HepG2 (cell line): ENCODE measurements at regions not wholly inside any gene's neighbourhood (a gene's known extent, or its start where the extent isn't known, plus 50 kb on each side); places are given as distances from the start of the nearest gene placed in this dataset.

Experiments used
- KLF6 ChIP-seq: IDR thresholded peaks from 2 replicates; pipeline ENCODE4 v1.8.0; 2016; ENCODE audit warnings: missing biosample characterization, missing genetic modification reagents
- TF ChIP-seq, protein P1 (sequence below): IDR thresholded peaks from 2 replicates; pipeline ENCODE4 v1.6.1; 2012; ENCODE audit warnings: inconsistent platforms

DNA sequence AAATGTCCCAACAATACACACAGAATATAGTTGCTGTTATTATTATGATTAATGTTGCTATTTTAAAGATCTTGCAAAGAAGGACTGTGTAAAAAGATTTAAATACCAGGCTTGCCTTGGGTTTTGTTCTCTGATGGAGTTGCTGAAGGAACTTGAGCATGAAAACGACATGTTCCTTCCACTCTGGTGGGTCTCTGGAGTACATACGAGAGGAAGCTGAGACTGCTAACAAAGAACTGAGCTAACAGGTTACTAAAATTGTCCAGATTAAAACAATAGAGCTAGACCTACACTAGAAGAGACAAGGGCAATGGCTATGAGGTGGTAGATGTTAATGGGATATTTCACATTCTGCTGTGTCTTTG, 612.2 kb downstream of the TSN start:
- no peak for TF ChIP-seq KLF6 (CRISPR knock-in tag)
- TF ChIP-seq, protein P1, sequence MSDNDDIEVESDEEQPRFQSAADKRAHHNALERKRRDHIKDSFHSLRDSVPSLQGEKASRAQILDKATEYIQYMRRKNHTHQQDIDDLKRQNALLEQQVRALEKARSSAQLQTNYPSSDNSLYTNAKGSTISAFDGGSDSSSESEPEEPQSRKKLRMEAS: no peak
